K562 (cell line): ENCODE measurements at regions not wholly inside any gene's neighbourhood (a gene's known extent, or its start where the extent isn't known, plus 50 kb on each side); places are given as distances from the start of the nearest gene placed in this dataset.

ENCODE experiments used
- BHLHE40 ChIP-seq: IDR thresholded peaks from 2 replicates; pipeline ENCODE4 v1.6.1; 2011; ENCODE audit warnings: low read length, improper control_type of control experiment
- DMBX1 ChIP-seq: fragments of 250-450 bp; sonication (Bioruptor Pico); IDR thresholded peaks from 2 replicates; pipeline ENCODE4 v1.8.0; 2022; ENCODE audit warnings: inconsistent platforms, mild to moderate bottlenecking, moderate library complexity, borderline replicate concordance
- EWSR1 ChIP-seq: fragments of 450-650 bp; IDR thresholded peaks from 2 replicates; pipeline ENCODE4 v1.6.1; 2018; ENCODE audit warnings: borderline replicate concordance, mild to moderate bottlenecking, low read depth, moderate library complexity; ENCODE audit not compliant: partially characterized antibody
- FOXK2 ChIP-seq, 2 experiments: fragments of 450-650 bp; IDR thresholded peaks in 1 of 2; conservative IDR thresholded peaks in 1 of 2; 2 replicates each; pipeline ENCODE4 v1.6.1; 2016; ENCODE audit warnings: low read depth in 2 of 2, mild to moderate bottlenecking in 1 of 2
- HMBOX1 ChIP-seq: sonication (generic); IDR thresholded peaks from 2 replicates; pipeline ENCODE4 v1.6.1; 2016
- HMGN3 ChIP-seq: IDR thresholded peaks from 2 replicates; pipeline ENCODE4 v1.6.1; 2011; ENCODE audit warnings: borderline replicate concordance, low read depth, mild to moderate bottlenecking, mixed read lengths, low read length; ENCODE audit not compliant: insufficient read length; ENCODE audit errors: extremely low read depth
- HMGXB4 ChIP-seq: sonication (generic); formaldehyde crosslinking; IDR thresholded peaks from 2 replicates; pipeline ENCODE4 v1.8.1; 2023; ENCODE audit warnings: mild to moderate bottlenecking, missing genetic modification reagents
- KLF6 ChIP-seq: fragments of 250-450 bp; sonication (Bioruptor Pico); IDR thresholded peaks from 2 replicates; pipeline ENCODE4 v1.4.0; 2020; ENCODE audit warnings: mild to moderate bottlenecking, moderate library complexity, borderline replicate concordance
- MCM3 ChIP-seq: fragments of 450-650 bp; IDR thresholded peaks from 2 replicates; pipeline ENCODE4 v1.6.1; 2016
- MITF ChIP-seq: IDR thresholded peaks from 2 replicates; pipeline ENCODE4 v1.6.1; 2014; ENCODE audit warnings: antibody characterized with exemption
- PHF20 ChIP-seq: fragments of 450-650 bp; IDR thresholded peaks from 2 replicates; pipeline ENCODE4 v1.6.1; 2018; ENCODE audit not compliant: partially characterized antibody
- RAD51 ChIP-seq: fragments of 450-650 bp; IDR thresholded peaks from 2 replicates; pipeline ENCODE4 v1.7.1; 2016; ENCODE audit warnings: low read depth, mild to moderate bottlenecking, borderline replicate concordance
- SLC30A9 ChIP-seq: fragments of 250-450 bp; sonication (Bioruptor Pico); IDR thresholded peaks from 2 replicates; pipeline ENCODE4 v1.8.0; 2022; ENCODE audit warnings: mild to moderate bottlenecking, moderate library complexity
- ZC3H8 ChIP-seq: fragments of 450-650 bp; IDR thresholded peaks from 2 replicates; pipeline ENCODE4 v1.6.1; 2017
- ZFP36 ChIP-seq: fragments of 150-350 bp; IDR thresholded peaks from 2 replicates; pipeline ENCODE4 v1.6.1; 2018; ENCODE audit warnings: low read length, low read depth; ENCODE audit not compliant: partially characterized antibody
- ZNF12 ChIP-seq: sonication (generic); formaldehyde crosslinking; IDR thresholded peaks from 2 replicates; pipeline ENCODE4 v1.4.0; 2020; ENCODE audit warnings: mild to moderate bottlenecking, missing genetic modification reagents
- ZNF175 ChIP-seq: fragments of 200-800 bp; sonication (Bioruptor generic); IDR thresholded peaks from 2 replicates; pipeline ENCODE4 v1.6.1; 2016; ENCODE audit warnings: low read depth, mild to moderate bottlenecking, missing genetic modification characterization, missing compliant biosample characterization
- ZNF3 ChIP-seq: fragments of 250-450 bp; sonication (Bioruptor Pico); IDR thresholded peaks from 2 replicates; pipeline ENCODE4 v1.5.0; 2021; ENCODE audit warnings: mild to moderate bottlenecking, moderate library complexity
- ZNF668 ChIP-seq: fragments of 250-450 bp; sonication (Bioruptor Pico); IDR thresholded peaks from 2 replicates; pipeline ENCODE4 v1.8.0; 2022; ENCODE audit warnings: mild to moderate bottlenecking, inconsistent platforms
- TF ChIP-seq, protein P1 (sequence below), 2 experiments: IDR thresholded peaks in 1 of 2; conservative IDR thresholded peaks in 1 of 2; 2 replicates each; pipeline ENCODE4 v1.6.1; 2016; ENCODE audit warnings: low read depth in 2 of 2, mild to moderate bottlenecking in 1 of 2, missing compliant biosample characterization in 1 of 2, missing genetic modification characterization in 1 of 2, moderate library complexity in 1 of 2

- TF ChIP-seq HMGXB4 (CRISPR knock-in tag) (no peak), RAD51 (peak; percentile 92), KLF6 (CRISPR knock-in tag) (0 out of 2 replicates have a peak, but pooled peaks have one; percentile 9), ZFP36 (no peak), HMBOX1 (peak; percentile 37; the same call in 1 of the 2 replicates), PHF20 (no peak), ZNF668 (no peak), ZNF3 (no peak), MCM3 (no peak), SLC30A9 (CRISPR knock-in tag) (no peak), BHLHE40 (0 out of 2 replicates have a peak, but pooled peaks have one; percentile 18), EWSR1 (no peak), HMGN3 (no peak), DMBX1 (CRISPR knock-in tag) (no peak), FOXK2 (conservative IDR thresholded peaks at IDR 0.05 in 1 of 2, IDR thresholded peaks at IDR 0.05 in 1 of 2; ENCODE audit: low read depth in 2 of 2) (no peak; a peak in 1 of 4 replicates), MITF (peak; percentile 7; the same call in 1 of the 2 replicates), ZNF12 (CRISPR knock-in tag) (no peak), ZNF175 (CRISPR knock-in tag) (no peak), ZC3H8 (no peak)
- TF ChIP-seq, protein P1, sequence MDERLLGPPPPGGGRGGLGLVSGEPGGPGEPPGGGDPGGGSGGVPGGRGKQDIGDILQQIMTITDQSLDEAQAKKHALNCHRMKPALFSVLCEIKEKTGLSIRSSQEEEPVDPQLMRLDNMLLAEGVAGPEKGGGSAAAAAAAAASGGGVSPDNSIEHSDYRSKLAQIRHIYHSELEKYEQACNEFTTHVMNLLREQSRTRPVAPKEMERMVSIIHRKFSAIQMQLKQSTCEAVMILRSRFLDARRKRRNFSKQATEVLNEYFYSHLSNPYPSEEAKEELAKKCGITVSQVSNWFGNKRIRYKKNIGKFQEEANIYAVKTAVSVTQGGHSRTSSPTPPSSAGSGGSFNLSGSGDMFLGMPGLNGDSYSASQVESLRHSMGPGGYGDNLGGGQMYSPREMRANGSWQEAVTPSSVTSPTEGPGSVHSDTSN (CRISPR knock-in tag; IDR thresholded peaks at IDR 0.05; ENCODE audit: low read depth): no peak
- TF ChIP-seq, protein P1 (tag; conservative IDR thresholded peaks at IDR 0.05; ENCODE audit: low read depth): 0 out of 2 replicates have a peak, but pooled peaks have one; percentile 33
Observed at GRCh38 chr1:184805667-184806295, 51.1 kb upstream of the EDEM3 start (continued).
